Psoas muscle (tissue), 7 donors: ENCODE measurements at regions not wholly inside any gene's neighbourhood (a gene's known extent, or its start where the extent isn't known, plus 50 kb on each side); places are given as distances from the start of the nearest gene placed in this dataset.

Source experiments
- ATAC-seq, 4 donors: fragments of 200-7000 bp; cut with Tn5 transposase; one replicate each; pipeline ENCODE4 v1.9.1; 2020; ENCODE audit warnings: moderate library complexity in 3 of 4, mild to moderate bottlenecking in 2 of 4
- DNase-seq, 2 donors: peaks; one replicate each; pipeline ENCODE4 v3.0.0-alpha.2; 2020
- H3K27ac ChIP-seq: fragments of 200-600 bp; one replicate; pipeline ENCODE4 v1.8.0; 2022
- H3K27me3 ChIP-seq, 3 donors: fragments of 200-600 bp in 1 of 3; one replicate each; pipeline versions ENCODE4 v1.6.1 to v1.8.0; 2013 to 2022; ENCODE audit warnings: low read length in 2 of 3, mild to moderate bottlenecking in 2 of 3, moderate library complexity in 1 of 3; ENCODE audit not compliant: insufficient read depth in 3 of 3
- H3K36me3 ChIP-seq, 2 donors: fragments of 200-600 bp in 1 of 2; one replicate each; pipeline versions ENCODE4 v1.6.1 to v1.8.0; 2013 to 2022; ENCODE audit warnings: low read depth in 1 of 2, mild to moderate bottlenecking in 1 of 2, moderate library complexity in 1 of 2; ENCODE audit not compliant: insufficient read depth in 1 of 2
- H3K4me1 ChIP-seq: fragments of 200-600 bp; one replicate; pipeline ENCODE4 v1.8.0; 2022
- H3K4me3 ChIP-seq: fragments of 200-600 bp; one replicate; pipeline ENCODE4 v1.8.0; 2022; ENCODE audit warnings: mild to moderate bottlenecking
- H3K9me3 ChIP-seq: fragments of 200-600 bp; one replicate; pipeline ENCODE4 v1.8.0; 2022
- CTCF ChIP-seq: fragments of 200-600 bp; IDR thresholded peaks from one replicate; pipeline ENCODE4 v1.8.0; 2022; ENCODE audit warnings: antibody characterized with exemption
- WGBS, 3 donors: extraction: QIAGEN DNeasy Blood & Tissue Kit; methylation state at CpG; one replicate each; pipeline versions ENCODE4 v1.1.6 to v1.1.7; 2013; 5-methylcytosine and 5-hydroxymethylcytosine counted together
- intact Hi-C, 2 donors: fragments of 100-400 bp; cut with DNase I; formaldehyde crosslinking; loops; one replicate each; pipeline versions ENCODE4 v1.11.0 to v1.14.2; 2022
- donor health status: healthy with polysubstance abuse.
- donor health status: DM: no; HTN: no; CAD: no; lungs with moderate emphysema.
- donor health status: Bipolar disorder and iron deficiency.
- donor health status: healthy.
- donor health status: DM: yes; HTN: yes; CAD: no.
- donor health status: DM: no; HTN: no; CAD: no.
- donor health status: DM: yes; HTN: yes; CAD: no.

GRCh38 chr2:83866211-83866610, 592.9 kb downstream of the SUCLG1 start:
- ATAC-seq (no peak), DNase-seq (no peak)
- TF ChIP-seq CTCF = no peak
- Histone ChIP-seq H3K27me3 (no peaks in the 10 kb centered on the region), H3K9me3 (no peaks in the 10 kb centered on the region), H3K27ac (no peak overlapping the region), H3K4me3 (no peak overlapping the region), H3K4me1 (no peaks in the 10 kb centered on the region), H3K36me3 (no peaks in the 10 kb centered on the region)
- WGBS, 3 donors = 48 to 60% (median 52%) methylated on average over 3 of the region's 3 CpGs
- intact Hi-C loops = no loop called here

GRCh38 chr2:83862600-83862999, 596.5 kb downstream of the SUCLG1 start:
- Histone ChIP-seq H3K36me3 (no peaks in the 10 kb centered on the region), H3K9me3 (no peaks in the 10 kb centered on the region), H3K27me3 (no peaks in the 10 kb centered on the region), H3K4me1 (no peaks in the 10 kb centered on the region), H3K27ac (no peak overlapping the region), H3K4me3 (no peak overlapping the region)
- intact Hi-C loops = no loop called here
- WGBS, 3 donors = 88 to 92% (median 91%) methylated on average over 2 of the region's 2 CpGs
- DNase-seq (no peak), ATAC-seq (no peak)
- TF ChIP-seq CTCF = no peak

- Histone ChIP-seq H3K4me1 (no peaks in the 10 kb centered on the region), H3K27me3 (no peaks in the 10 kb centered on the region), H3K27ac (no peak overlapping the region), H3K9me3 (no peaks in the 10 kb centered on the region), H3K4me3 (no peak overlapping the region), H3K36me3 (no peaks in the 10 kb centered on the region)
- TF ChIP-seq CTCF = no peak
- WGBS, 3 donors = 68 to 72% (median 68%) methylated on average over 7 of the region's 7 CpGs
- ATAC-seq (no peak), DNase-seq (no peak)
- intact Hi-C loops = no loop called here
These were observed 598.8 kb downstream of the SUCLG1 start for GRCh38 chr2:83860320-83860719.

GRCh38 chr2:83859553-83859952, 599.5 kb downstream of the SUCLG1 start:
- Histone ChIP-seq H3K9me3 (no peaks in the 10 kb centered on the region), H3K27ac (no peak overlapping the region), H3K36me3 (no peaks in the 10 kb centered on the region), H3K4me3 (no peak overlapping the region), H3K27me3 (no peaks in the 10 kb centered on the region), H3K4me1 (no peaks in the 10 kb centered on the region)
- TF ChIP-seq CTCF = no peak
- intact Hi-C loops = no loop called here
- 93 to 100% (median 94%) methylated on average over 1 of the region's 1 CpG for WGBS, 3 donors
- ATAC-seq = no peak
- DNase-seq = no peak

GRCh38 chr2:83851066-83851465, 608.0 kb downstream of the SUCLG1 start:
- ATAC-seq (no peak), DNase-seq (no peak)
- Histone ChIP-seq H3K4me3 (no peak overlapping the region), H3K4me1 (no peaks in the 10 kb centered on the region), H3K27ac (no peak overlapping the region), H3K27me3 (no peaks in the 10 kb centered on the region), H3K9me3 (no peaks in the 10 kb centered on the region), H3K36me3 (no peaks in the 10 kb centered on the region)
- TF ChIP-seq CTCF = no peak
- 96% methylated on average over 5 of the region's 5 CpGs for WGBS, 3 donors
- intact Hi-C loops = no loop called here
